NB4 (cell line): ENCODE measurements at regions not wholly inside any gene's neighbourhood (a gene's known extent, or its start where the extent isn't known, plus 50 kb on each side); places are given as distances from the start of the nearest gene placed in this dataset.

Experiments
- DNase-seq: peaks from one replicate; pipeline ENCODE4 v3.0.0; 2010; ENCODE audit warnings: low read depth
- H3K4me3 ChIP-seq: one replicate; pipeline ENCODE4 v1.5.1; 2011; ENCODE audit warnings: mild to moderate bottlenecking, low read depth, low read length, moderate library complexity
- CTCF ChIP-seq: IDR thresholded peaks from one replicate; pipeline ENCODE4 v1.5.1; 2012; ENCODE audit warnings: low read depth, low read length
- MAX ChIP-seq: IDR thresholded peaks from 2 replicates; pipeline ENCODE4 v1.6.1; 2011; ENCODE audit warnings: low read depth, low read length
- MYC ChIP-seq: IDR thresholded peaks from 2 replicates; pipeline ENCODE4 v1.6.1; 2011; ENCODE audit warnings: low read depth, low read length
- POLR2A ChIP-seq: IDR thresholded peaks from 2 replicates; pipeline ENCODE4 v1.6.1; 2011; ENCODE audit warnings: mild to moderate bottlenecking; ENCODE audit not compliant: insufficient read length; ENCODE audit errors: extremely low read depth

- DNase-seq, result no peak
- TF ChIP-seq POLR2A (no peak), MYC (no peak)
- H3K4me3 ChIP-seq, result no peak overlapping the region
These were observed 74.4 kb upstream of the FBXL4 start for GRCh38 chr6:99022039-99022609.

- no peak for TF ChIP-seq MYC
- no peak for TF ChIP-seq MAX
- no peak for TF ChIP-seq POLR2A
- no peak for TF ChIP-seq CTCF
- H3K4me3 ChIP-seq, result no peak overlapping the region
- DNase-seq, result no peak
These were observed 71.6 kb upstream of the FBXL4 start for GRCh38 chr6:99019381-99019780.

- H3K4me3 ChIP-seq, result no peak overlapping the region
- DNase-seq, result peak; percentile 10
- TF ChIP-seq CTCF, result no peak
- no peak for TF ChIP-seq POLR2A
- TF ChIP-seq MAX, result no peak
- TF ChIP-seq MYC, result no peak
These were observed 69.4 kb upstream of the FBXL4 start for GRCh38 chr6:99017150-99017549.

- peak; percentile 97 for DNase-seq
- TF ChIP-seq POLR2A (no peak), MYC (peak; percentile 69), CTCF (no peak), MAX (peak; percentile 52)
- no peak overlapping the region for H3K4me3 ChIP-seq
These were observed 68.6 kb upstream of the FBXL4 start for GRCh38 chr6:99016355-99016754.

GRCh38 chr6:99014061-99014460, 66.3 kb upstream of the FBXL4 start:
- no peak overlapping the region for H3K4me3 ChIP-seq
- TF ChIP-seq CTCF, result no peak
- no peak for TF ChIP-seq MAX
- no peak for TF ChIP-seq MYC
- TF ChIP-seq POLR2A, result no peak
- peak; percentile 45 for DNase-seq

- H3K4me3 ChIP-seq, result no peak overlapping the region
- TF ChIP-seq MAX (no peak), CTCF (no peak)
- DNase-seq, result no peak
These were observed 65.9 kb upstream of the FBXL4 start for GRCh38 chr6:99013661-99014060.
